T47D (cell line): ENCODE measurements at regions not wholly inside any gene's neighbourhood (a gene's known extent, or its start where the extent isn't known, plus 50 kb on each side); places are given as distances from the start of the nearest gene placed in this dataset.
A peak's percentile ranks its signal among the peaks of the same experiment; 100 is the strongest.

ENCODE experiments used
- DNase-seq, 2 experiments: peaks; one replicate each; pipeline versions ENCODE4 v3.0.0 to v3.0.0-alpha.2; 2011 to 2012; ENCODE audit warnings: low read depth in 1 of 2, low spot score in 1 of 2
- JUND ChIP-seq: IDR thresholded peaks from 2 replicates; pipeline ENCODE4 v1.6.1; 2012; ENCODE audit warnings: low read depth
- in situ Hi-C: cut with HindIII; loops from 2 replicates; pipeline ENCODE4 v1.10.0; 2016; ENCODE audit warnings: low sequenced_read_pairs, low pct_unique_long_range_greater_than_20kb

DNA sequence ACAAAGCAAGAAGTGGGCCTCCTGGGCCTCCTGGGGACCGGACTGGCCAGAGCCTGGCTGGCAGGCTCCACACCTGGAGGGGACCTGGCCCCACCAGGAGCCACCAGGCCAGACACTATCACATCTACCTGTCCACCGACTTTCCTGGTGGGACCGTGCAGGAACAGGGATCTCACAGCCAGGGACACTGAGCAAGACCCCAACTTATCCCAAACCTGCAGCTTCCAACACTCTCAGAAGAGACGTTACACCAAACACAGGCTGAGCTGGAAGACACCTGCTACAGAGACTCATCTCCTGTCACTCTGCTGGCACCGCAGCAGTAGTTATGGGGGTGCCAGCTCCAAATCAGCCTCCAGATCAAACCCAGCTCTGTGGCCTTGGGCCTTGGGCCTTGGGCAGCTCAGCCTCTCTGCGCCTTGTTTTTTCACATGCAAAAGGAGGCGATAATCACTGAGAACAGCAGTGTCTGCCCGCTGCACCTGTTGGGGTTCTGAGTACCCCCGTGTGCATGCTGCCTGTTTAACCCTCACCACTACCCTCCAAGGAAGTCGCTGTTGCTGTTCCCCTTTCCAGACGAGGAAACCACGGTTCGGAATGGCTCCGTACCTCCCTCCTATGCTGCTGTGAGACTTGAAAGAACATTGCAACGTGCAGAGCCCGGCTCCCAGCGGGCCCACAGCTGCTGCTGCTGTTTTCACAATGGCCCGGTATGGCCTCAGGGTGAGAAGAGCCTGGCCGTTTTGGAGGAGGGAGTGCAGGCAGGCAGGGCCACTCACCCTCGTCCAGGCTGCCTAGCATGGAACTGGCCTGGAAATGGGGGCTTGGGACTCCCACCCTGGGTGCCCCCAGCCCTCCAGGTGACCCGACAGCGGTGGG is 69.6 kb downstream of the ADRA2C start:
- in situ Hi-C loops, result no loop called here

DNA sequence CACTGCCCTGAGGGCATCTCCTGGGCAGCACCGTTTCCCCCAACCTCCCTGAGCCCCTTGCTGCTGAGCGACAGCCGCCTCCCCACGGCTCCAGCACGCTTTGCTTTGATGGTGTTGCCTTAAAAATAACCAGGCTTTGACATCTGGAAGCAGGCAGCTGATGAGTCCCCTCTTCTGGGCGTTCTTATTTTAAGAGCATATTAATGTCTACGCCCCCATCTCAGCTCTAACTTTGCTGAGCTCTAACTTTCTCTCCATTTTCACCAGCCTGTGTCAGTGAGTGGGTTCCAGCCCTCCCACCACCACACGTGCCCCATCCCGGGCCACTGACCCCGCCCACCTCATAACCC is 70.2 kb downstream of the ADRA2C start:
- TF ChIP-seq JUND, result no peak
- DNase-seq, result no peak
- in situ Hi-C loops, result no loop called here

More for the DNA sequence above, 69.6 kb downstream of the ADRA2C start:
- no peak for DNase-seq
- no peak for TF ChIP-seq JUND

DNA sequence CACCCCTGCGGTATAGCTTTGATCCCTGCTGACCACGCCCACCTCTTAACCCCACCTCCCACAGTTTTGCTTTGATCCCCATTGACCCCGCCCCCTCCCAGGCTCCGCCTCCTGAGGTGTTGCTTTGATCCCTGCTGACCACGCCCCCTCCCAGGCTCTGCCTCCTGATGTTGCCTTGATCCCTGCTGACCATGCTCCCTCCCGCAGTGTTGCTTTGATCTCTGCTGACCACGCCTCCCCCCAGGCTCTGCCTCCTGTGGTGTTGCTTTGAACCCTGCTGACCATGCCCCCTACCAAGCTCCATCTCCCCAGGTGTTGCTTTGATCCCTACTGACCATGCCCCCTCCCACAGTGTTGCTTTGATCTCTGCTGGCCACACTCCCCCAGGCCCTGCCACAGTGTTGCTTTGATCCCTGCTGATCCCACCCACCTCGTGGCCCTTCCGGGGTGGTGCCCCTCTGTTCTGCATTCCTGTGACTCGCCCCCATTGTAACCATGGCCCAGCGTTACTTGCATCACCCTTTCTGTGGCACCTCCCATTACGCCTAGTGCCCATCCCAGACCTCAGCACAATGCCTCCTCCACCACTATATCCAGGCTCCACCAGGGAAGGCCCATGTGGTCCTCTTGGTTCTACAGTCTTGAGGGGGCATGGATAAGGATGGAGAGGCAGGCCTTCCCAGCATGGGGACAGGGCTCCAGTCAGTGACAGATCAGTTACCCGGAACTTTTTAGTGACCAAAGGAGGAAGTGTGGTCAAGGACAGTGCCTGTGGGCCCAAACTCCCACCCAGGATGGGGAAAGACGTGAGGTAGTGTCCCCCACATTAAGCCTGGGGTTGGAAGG is 70.8 kb downstream of the ADRA2C start:
- no peak for TF ChIP-seq JUND
- peak in 1 of 2 experiments; percentile 67 for DNase-seq
- in situ Hi-C loops, result no loop called here

DNA sequence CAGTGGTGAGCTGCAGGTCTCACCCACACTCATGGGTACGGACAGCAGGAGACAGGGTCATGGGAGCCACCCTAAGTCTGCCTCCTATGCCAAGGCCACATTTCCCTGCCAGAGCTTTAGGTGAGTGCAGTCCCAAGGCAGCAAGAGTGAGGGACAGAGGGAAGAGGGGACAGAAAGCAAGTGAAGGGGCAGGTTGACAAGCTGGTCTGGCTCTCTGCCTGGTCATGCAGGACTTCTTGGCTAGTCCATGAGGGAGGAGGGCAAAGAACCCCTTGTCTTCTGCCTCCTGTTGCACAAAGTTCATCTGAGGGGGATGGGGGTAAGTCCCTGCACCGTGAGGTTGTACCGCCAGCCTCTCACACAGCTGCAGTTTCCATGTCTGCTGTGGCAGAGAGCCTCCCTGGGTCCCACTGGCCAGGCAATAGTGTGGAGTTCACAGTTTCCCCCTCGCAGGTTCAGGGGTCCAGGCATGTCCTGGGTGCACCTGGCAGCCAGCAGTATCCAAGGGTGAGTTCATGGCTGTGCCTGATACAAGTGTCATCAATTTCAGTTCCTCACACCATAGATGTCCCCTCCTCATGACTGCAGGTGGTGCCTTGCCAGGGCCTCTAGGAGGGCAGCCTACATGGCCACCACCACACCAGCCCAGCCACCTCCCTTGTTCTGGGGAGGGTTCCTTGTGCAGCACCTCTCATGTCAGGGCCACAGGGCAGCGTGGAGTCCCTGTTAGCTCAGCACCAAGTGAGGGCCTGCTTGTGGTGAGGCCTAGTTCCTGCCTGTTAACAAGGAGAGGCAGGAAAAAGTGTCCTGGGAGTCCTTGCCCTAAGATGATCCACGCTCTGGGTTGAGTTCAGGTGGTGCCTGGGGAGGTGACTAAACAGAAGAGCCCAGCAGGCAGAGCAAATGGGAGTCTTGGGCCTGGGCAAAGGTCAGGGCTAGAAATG is 72.5 kb downstream of the ADRA2C start:
- no peak for DNase-seq
- in situ Hi-C loops, result no loop called here
- no peak for TF ChIP-seq JUND

DNA sequence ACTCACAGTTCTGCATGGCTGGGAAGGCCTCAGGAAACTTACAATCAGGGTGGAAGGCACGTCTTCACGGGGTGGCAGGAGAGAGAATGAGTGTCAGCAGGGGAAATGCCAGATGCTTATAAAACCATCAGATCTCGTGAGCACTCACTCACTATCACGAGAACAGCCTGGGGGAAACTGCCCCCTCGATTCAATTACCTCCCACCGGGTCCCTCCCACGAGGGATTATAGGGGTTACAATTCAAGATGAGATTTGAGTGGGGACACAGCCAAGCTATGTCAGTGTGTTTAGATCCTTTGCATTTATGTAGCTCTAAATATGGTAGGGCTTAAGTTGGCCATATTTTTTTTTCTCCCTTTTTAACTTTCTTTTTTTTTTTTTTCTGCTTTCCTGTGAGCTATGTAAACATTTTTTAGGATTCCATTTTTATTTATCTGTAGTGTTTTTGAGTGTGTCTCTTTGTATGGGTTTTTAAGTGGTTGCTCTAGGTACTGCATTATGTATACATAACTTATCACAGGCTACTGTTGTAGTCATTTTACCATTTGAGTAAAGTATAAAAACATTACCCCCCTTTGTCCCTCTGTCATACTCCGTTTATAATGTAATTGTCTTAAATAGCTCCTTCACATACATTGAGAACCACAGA is 79.0 kb downstream of the ADRA2C start:
- in situ Hi-C loops, result no loop called here
- no peak for DNase-seq
- TF ChIP-seq JUND, result no peak

DNA sequence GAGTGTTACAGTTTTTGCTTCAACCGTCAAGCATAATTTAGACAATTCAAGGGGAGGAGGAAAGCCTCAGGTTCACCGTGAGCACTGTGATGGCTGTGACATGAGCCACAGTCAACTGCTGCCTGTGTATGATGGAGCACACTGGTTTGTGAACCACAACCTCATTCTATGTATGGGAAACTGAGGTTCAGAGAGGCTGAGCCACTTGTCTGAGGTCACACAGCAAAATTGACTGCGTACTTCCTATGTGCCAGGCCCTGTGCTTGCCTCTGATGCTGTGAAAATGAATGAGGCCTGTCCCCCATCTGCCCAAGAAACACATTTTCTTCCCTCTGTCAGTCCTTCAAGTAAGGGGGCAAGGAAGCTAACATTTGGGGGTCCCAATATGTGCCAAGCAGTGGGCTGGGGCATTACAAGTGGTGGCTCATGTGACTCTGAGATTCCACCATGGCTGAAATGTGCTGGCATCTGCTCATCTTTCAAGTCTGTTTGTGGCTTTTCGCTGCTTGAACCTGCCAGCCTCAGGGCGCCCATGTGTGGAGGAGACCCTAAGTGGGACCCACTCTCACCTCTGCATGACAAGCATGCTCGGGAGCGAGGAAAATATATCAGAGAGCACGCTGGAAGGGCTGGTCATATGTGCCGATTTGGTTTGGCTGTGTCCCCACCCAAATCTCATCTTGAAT is 79.7 kb downstream of the ADRA2C start:
- no peak for TF ChIP-seq JUND
- in situ Hi-C loops, result no loop called here

DNA sequence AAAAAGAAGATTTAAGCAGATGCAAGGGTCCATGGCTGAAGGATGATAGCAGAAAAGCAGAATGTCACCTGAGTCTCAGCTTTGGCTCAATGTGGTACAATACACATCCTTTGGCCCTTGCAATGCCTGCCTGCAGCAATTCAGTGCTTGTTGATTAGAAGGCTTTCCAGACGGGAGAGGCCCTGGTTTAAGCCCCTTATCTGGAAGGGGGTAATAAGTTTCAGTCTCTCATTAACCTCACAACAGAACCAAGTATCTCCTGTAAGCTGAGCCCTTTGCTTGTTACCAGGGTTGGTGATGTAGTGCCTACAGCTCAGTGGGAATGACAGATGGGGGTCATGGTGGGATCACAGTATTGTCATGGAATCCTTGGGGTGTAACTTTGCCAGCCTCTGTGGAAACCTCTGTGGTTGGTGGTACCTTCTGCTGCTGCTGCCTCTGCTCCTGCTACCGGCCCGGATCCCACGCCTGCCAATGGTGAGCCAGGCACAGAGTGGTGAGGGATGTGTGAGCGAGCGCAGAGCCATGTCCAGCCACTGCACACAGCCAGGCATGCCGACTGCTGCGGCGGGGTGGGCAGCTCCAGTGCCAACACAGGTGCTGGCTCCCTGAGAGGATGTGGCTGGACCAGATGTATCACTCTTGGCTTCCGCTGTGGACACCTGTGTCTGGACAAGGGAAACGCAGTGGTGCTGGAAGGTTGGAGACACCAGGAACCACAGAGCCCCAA is 81.2 kb downstream of the ADRA2C start:
- in situ Hi-C loops, result no loop called here
- no peak for DNase-seq
- TF ChIP-seq JUND, result no peak

More for the DNA sequence above, 79.7 kb downstream of the ADRA2C start:
- DNase-seq, result no peak

DNA sequence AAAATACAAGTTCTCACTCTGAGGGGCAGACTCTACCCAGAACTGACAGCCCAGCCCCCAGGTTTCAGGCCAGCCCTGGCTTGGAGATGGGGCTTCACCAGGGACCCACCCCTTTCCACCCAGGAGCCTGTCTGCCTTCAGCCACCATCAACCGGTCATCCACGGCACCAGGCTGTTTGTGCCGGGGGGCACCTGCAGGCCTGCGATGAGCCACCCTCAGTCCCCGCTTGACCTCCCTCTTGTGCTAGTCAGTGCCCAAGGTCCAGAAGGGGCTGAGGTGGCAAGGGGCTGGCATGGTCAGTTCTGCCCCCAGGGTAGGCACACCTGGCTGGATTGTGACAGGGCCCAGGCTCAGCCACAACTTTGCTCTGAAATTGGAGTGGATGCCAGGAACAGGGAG is 82.1 kb downstream of the ADRA2C start:
- DNase-seq, result no peak
- TF ChIP-seq JUND, result no peak

DNA sequence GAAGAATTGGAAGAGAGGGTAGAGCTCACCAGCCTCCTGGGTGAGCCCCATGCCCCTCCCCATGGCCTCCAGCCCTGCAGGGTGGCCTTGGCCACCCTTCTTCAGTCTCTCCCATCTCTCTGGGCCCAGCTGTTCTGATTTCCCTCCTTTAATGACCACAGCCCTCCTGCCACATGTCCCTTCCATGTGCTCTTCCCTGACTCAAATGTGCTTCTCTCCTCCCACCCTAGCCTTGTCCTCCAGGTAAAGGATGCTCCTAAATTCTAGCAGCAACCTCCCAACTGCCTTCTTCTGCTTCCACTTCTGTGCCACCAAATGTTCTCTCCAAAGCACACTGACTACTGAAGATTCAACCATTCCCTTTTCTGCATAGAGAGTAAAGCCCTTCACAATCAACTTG is 83.0 kb downstream of the ADRA2C start:
- no peak for TF ChIP-seq JUND
- no peak for DNase-seq
- in situ Hi-C loops, result no loop called here

More for the DNA sequence above, 82.1 kb downstream of the ADRA2C start:
- in situ Hi-C loops, result no loop called here

DNA sequence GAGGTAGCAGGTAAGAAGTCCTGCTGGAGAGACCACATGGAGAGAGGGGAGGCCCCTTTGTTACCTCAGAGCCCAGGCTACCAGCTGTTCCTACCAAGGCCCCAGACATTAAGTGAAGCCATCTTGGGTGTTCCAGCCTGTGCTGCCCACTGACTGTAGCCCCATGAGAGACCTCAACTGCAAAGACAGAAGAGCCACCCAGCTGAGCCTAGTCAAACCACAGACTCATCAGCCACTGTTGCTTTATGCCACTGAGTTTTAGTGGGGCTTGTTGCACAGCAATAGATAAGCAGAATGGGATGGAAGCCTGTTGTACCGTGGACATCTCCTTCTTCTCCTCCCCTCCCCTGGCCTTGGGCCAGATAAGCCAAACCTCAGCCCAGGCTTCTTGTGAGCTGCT is 83.9 kb downstream of the ADRA2C start:
- in situ Hi-C loops, result no loop called here
- TF ChIP-seq JUND, result no peak
- DNase-seq, result no peak

DNA sequence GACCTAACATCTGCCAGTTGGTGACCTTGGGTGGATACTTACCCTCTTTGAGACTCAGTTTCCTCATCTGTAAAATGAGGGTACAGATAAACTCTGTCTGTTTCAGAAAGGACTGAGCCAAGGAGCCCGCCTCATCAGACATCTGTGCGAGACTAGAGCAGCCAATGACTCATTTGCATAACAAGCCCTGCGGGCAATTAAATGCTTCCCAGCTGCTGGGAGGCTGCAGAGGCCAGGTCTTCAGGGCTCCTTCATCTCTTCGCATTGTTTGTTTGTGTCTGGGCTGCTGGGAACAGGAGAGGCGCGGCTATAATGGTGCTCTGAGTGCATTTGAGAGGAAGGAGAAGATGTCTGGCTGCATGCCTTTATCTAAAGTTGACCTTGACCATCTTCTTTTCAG is 85.0 kb downstream of the ADRA2C start:
- no peak for DNase-seq
- TF ChIP-seq JUND, result no peak
- in situ Hi-C loops, result no loop called here
